NCI-H1930 (cell line): ENCODE measurements at regions not wholly inside any gene's neighbourhood (a gene's known extent, or its start where the extent isn't known, plus 50 kb on each side); places are given as distances from the start of the nearest gene placed in this dataset.

Source experiments
- DNase-seq, 2 experiments: peaks; one replicate each; lab custom pipeline; 2025; lab: John Stamatoyannopoulos, UW

DNA sequence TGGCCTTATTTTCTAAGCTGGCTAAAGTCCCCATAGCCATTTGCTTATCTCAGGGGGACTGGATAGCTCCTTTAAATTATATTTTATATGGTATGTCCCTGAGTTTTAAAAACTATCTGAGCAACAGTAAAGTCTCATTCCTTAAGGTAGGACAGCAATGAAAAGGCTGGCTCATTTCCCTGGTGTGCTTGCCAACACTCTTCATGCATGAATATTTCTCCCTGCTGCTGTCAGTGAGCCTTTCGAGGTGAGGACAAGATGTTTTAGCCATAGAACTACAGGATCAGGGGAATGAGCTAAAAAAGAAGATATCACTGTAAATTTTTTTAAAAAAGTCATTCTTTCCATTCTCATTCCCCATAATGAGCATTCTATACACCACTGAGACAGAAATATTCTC lies 427.3 kb upstream of the FAM241A start:
- DNase-seq: no peak

DNA sequence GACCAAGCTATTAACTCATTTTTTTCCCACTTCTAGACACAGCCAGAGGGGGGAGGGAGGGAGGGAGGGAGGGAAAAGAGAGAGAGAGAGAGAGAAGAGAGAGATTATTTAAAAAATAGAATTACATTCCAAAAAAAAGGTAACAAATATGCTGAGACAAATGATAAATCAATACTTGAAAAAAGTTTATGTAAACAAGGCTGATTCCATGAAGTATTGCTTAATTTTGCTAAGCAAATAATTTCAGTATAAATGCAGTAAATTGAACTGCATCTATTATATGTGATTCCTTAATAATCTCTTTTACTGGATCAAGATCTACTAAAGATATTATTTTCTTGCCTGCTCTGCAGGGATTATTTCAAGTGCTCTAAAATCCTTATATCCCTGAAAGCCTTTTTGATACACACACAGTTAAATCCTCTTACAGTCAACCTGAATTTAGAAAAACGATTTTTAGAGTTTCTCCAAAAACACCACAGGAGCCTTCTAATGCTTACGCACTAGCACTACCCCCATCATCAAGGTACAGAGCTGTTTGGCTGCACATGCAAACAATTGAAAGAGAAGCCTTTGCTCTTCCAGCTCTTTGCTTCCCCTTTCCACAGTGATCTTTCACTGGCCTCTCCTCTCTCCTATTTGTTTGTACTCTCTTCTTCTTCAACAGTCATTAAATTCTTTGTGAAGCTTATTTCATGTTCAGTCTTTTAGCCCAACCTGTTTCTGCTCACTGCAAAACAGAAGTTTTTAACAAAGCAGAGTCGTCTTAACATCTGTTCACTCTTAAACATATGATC lies 426.3 kb upstream of the FAM241A start:
- DNase-seq: no peak

DNA sequence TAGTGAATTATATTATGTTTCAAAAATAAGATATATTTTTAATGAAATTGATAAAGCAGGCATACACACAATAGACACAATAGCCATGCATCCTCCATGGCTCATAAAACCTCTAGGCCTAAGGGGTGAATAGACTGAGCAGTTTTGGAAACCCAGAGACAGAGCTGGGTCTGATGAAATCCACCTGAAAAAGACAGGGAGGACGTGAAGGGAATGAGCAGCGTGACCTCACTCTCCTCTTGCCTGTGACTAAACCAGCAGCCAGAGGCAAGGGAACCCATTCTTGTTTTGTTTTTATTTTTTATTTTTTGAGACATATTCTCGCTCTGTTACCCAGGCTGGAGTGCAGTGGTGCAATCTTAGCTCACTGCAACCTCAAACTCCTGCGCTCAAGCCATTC lies 424.4 kb upstream of the FAM241A start:
- DNase-seq: no peak

DNA sequence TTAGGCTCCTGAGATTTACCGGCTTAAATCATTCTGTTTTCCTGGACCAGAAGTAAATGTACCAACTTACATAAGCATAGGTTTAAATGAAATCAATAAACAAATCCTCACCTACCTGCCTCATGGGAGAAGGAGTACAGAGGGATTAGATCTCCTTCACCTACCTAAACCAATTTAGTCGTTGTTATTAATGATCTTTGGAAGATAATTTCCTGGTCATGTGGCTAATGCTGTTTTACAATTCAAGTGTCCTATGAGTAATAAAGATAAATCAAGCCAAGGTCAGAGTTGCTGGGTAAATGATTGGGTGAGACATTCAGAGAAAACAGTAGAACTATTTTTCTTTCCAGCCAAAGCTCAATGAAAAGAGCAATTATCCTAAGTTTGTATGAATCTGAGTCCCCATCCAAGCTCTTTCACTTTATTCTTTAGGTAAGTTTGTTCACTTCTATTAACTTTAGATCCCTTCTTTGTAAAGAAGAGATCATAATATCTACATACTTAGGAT lies 423.0 kb upstream of the FAM241A start:
- no peak for DNase-seq

DNA sequence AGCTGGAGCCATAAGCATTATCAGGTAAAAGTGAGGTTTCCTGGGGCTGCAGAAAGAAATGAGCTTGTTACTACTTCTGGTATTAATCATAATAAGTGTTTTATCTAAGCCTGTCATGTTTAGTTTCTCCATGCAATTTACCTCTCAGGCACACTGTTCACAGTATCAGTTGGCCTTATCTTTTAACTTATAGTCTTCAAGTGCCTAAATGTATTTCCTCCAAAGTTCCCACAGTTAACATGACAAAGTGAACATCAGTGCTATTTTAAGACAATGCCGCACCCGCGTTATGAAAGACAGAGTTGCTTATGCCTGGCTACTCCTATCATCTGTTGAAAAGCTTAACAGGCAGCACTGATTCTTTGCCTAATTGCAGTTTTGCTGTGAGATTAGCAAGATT lies 408.7 kb upstream of the FAM241A start:
- DNase-seq: no peak

DNA sequence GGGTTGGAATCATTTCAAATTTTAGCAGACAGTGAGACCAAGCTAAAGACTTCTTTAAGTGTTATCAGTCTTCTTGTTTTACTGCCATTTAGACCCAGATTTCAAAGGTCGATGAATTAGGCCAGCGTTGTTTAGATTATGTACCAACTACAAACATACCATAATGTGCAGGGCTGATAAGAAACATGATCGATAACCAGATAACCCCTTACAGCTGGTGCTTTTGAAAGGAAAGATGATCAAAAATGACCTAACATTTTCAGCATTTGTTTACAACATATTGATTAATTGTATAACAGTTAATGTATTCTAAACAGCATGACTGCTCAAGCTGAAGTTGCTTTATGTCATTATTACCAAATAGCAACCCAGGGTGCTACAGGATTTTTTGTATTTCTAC lies 400.4 kb upstream of the FAM241A start:
- no peak for DNase-seq

DNA sequence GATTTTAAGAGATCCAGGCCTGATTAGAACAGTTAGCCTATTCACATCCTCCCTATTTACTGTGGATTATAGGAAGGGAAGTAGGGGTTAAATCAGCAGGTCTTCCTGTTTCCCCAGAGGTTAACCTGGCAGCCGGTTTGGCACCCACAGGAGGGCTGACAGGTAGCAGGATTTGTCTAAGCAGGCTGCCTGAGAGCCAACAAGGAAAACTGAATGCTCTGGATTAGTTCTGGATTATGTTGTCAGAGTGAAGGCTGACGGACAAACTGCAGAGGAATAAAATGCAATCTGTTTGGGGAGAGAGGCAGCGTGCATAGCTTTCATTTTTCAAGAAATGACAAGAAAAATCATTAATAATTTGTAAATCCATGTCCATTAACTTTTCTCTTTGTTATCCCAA lies 397.1 kb upstream of the FAM241A start:
- no peak for DNase-seq

DNA sequence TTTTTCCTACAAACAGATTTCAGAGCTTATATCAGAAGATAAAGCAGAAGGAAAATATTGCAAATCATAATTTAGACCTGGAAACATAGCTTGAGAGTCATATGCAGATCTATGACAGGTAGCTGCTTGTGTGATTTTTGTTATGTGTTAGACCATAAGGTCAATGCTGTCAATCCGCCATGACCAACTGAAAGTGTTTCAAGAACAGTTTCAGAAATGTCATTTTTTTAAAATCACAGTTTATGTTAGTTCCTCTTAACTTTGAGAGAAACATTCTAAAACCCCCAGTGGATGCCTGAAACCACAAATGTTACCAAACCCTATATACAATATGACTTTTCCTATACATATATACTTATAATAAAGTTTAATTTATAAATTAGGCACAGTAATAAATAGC lies 391.3 kb upstream of the FAM241A start:
- DNase-seq: no peak

DNA sequence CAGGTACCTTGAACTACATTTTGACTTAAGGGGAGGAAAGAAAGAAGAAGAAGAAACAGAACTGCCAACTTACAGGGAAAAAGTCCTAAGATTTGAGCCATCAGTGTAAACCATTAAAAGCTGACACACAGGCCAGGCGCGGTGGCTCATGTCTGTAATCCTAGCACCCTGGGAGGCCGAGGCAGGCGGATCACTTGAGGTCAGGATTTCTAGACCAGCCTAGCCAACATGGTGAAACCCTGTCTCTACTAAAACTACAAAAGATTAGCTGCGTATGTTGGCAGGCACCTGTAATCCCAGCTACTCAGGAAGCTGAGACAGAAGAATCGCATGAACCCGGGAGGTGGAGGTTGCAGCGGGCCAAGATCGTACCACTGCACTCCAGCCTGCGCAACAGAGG lies 389.7 kb upstream of the FAM241A start:
- no peak for DNase-seq

DNA sequence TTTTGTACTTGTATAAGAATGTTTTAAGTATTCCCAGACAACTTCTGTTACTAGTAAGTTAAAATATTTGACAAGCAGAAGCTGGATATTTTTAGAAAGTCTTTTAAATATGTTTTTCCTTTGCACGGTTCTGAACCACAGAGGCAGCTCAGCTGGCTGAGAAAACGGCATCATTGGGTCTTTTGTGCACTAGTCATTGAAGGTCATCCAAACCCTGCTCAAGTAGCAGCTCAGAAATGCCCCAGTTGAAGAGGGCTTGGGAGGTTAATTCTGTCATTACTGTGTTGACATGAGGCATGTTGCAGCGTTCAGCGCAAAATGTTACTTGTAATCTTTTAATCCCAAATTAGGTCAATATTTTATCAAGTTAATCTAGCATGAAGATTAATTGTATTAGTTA lies 383.7 kb upstream of the FAM241A start:
- no peak for DNase-seq

DNA sequence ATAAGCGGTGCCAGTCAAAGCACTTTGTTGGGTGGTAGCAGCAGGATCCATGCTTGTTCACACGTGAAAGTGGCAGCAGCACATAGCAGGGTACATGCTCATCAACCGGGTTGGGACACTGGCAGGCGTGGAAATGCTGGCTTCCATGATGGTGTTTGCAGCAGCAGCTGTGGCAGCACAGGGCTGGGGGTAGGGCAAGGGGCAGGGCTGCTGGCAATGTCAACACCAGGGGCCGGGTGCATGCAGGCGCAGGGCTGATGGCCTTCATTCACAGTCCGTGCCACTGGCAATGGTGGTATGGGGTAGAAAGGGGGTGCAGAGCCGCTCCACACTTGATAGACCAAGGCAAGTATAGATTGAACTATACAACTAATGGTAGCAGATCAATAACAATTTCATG lies 374.7 kb upstream of the FAM241A start:
- DNase-seq: no peak

DNA sequence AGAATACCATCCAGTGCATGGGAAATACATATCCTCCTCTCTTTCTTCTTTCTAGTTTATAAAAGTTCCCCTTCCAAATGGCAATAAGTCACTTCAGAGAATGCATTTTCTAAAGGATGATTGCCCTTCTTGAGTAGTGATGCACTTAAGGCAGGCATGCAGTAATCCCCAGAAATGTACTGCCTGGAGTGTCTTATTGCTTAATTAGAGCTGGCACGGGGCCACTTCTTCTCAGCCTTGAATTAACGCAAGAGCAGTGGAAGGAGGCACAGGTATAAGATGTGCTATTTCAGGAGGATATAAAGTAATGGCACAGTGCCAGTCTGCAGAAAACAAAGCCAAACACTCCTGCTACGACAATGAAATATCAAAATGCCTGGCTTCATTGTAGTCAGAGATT lies 371.4 kb upstream of the FAM241A start:
- DNase-seq: no peak

DNA sequence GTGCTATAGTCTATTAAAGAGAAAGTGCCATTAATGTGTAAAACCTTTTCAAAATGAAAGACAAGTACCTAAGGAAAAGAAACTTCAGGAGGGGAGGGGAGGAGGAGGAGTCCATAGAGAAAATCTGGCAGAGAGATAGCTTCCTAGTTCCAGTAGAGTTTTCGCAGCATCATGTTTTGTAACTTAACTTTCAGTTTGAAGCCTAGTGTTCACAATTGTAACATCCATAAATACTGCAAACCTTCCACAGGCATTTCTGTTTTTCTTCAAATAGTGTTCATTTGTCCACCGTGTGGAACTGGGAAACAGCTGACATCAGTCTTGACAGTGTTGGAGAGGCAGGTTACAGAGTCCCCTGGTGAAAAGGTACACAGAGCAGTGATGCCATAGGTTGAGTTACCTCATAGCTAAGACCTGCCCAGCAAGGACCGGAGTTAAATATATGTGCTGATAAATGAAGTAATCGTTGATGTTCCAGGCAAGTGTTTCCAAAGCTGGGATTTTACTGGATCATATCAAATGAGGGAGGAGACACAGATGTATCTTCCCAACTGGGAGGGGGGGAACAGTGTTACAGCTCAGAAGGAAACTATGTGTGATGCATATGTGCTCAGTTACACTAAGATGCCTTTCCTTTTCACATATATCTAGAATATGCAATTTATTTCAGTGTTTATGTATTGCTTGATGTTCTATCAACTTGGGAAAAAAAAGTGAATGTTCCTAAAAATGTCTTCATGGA lies 369.5 kb upstream of the FAM241A start:
- DNase-seq: no peak

DNA sequence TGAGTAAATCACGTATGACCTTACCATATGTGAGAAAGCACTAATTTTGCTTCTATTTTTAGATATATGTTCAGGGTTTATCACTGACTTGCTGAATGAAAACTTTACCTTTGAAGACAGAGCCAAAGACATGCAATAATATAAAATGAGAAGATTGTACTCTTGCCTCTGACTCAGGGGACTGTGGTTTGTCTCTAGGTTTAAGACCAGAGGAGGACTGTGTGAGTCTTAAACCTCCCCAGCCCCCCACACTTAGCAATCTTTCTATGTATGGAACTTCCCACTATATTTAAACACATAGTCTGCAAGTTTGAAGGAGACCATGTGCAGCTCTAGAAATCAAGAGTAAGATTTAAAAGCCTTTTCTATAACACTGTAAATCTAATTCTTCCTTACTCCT lies 368.7 kb upstream of the FAM241A start:
- no peak for DNase-seq

DNA sequence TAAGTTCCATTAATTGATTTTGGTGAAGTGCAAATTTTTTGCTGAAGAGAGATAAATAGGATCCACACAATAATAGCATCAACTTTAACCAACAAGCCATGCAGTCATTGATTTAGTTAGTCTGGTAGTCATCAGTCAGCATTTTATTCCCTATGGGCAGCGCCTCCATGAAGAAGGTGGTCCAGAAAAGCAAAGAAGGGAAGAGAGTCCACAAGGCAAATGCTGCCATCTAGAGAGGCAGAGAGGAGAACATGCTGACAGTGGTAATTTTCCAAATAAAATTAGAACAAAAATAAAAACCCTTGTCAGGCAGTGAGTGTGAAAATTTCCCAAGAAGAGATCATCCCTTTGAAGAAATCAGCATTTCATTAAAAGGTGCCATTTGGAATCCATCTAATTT lies 366.7 kb upstream of the FAM241A start:
- DNase-seq: no peak

DNA sequence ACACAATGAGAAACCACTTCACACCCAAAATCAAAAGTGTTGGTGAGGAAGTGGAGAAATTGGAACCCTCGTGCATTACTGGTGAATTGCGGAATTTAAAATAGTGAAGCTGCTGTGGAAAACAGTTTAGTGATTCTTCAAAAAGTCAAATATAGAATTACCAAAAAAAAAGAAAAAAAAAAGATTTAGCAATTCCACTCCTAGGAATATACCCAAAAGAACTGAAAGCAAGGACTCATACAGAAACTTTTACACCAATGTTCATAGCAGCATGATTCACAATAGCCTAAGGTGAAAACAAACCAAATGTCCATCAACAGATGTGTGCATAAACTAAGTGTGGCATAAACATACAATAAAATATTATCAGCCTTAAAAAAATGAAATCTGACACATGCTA lies 364.3 kb upstream of the FAM241A start:
- DNase-seq: no peak

DNA sequence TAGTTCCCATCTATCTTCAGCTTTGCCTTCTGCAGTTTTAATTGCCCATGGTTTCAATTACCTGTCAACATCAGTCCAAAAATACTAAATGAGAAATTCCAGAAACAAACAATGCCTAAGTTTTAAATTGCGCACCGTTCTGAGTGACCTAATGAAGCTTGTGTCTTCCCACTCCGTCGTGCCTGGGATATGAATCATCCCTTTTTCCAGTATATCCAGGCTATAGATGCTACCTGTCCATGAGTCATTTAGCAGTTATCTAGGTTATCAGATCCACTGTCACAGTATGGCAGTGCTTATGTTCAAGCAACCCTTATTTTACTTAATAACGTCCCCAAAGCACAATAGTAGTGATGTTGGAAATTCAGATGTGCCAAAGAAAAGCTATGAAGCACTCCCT lies 363.6 kb upstream of the FAM241A start:
- no peak for DNase-seq

DNA sequence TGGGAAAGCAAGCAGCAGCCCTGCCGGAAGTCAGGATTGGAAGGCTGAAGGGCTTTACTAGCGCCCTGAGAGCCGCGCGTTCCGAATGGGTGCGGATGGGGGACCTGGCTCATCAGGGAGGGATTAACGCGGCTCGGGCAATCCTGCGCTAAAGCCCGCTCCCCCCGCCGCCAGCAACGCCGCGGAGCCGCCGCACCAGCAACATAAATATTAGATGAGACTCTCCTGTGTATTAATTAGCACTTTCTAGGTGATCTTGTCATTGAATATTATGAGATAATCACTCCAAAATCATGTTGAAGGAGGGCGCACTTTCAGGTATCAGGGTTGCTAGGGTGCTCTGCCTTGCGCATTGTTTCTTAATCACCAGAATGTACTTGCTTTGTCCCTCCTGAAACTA lies 357.2 kb upstream of the FAM241A start:
- DNase-seq: no peak

DNA sequence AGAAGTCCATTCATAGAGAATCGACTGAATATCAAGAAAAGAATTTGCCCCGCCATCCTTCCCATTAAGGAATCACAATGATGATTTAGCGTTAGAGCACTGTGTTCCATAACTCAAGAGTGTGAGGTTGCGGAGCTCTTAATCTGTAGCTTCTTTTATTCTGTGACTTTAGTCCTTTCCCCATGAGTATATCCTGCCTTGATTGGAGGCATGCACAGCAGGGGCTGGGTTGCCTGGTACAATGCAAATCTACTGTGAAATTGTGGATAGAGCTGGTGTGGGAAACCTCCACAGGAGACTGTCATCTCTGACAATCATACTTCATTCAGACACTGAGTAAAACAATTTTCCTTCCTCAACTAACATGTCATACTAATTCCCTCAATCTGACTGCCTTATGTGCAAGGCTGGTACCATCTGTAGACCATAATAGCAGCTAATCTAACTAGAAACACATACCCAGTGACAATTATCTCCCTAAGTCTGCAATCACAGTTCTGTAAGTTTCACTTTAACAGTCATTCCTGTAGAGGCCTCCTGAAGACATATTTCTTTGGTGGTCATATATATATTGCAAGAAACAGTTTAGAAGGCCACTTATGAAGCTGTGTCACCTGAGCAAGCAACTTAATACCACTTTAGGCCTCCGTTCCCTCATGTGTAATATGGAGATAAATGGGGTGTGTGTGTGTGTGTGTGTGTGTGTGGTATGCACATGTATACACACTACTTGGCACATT lies 355.2 kb upstream of the FAM241A start:
- DNase-seq: no peak

DNA sequence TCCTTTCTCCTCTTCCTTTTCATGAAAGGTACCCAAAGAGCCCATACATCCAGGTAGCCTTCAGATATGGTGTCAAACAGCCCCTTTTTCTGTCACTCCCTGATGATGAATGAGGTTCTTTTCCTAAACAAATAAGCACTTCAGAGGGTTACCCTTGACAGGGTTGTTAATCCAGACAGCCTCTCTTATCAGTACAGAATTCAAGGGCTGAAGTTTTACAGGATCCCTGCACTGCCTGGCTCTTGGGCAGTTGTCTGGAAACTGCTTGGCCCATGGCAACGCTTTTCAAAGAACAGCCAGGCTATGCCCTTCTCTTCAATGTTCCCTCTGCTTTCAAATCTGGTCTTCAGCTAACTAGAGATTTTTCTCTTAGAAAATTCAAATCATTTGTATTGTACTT lies 352.6 kb upstream of the FAM241A start:
- DNase-seq: no peak

DNA sequence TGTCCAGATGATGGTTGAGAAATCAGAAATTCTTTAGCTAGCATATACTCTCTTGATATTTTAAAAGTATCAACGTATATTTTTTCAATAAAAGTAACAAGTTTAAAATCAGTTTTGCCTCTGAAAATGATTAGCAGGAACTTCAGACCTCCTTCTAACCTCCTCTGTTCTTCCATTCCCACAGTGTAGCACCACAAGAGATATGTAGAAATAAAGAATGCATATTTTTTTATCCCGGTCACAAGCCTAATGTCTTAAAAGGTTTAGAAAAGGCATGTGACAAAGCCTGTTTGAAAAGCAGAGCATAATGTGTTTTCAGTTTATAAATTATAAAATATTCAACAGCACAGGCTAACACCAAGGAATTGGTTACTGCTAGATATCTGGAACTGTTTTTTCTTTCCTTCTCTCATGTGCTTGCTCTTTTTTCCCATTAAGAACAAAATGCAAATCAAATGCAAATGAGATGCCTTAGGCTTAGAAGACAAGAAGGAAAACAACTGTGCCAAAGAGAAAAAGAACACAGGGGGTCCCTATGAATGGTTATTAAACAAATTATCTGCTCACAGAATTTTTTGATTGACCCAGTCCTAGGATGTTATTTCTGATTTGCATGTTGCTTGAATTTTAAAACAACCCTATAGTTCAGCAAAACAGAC lies 351.7 kb upstream of the FAM241A start:
- DNase-seq: no peak

DNA sequence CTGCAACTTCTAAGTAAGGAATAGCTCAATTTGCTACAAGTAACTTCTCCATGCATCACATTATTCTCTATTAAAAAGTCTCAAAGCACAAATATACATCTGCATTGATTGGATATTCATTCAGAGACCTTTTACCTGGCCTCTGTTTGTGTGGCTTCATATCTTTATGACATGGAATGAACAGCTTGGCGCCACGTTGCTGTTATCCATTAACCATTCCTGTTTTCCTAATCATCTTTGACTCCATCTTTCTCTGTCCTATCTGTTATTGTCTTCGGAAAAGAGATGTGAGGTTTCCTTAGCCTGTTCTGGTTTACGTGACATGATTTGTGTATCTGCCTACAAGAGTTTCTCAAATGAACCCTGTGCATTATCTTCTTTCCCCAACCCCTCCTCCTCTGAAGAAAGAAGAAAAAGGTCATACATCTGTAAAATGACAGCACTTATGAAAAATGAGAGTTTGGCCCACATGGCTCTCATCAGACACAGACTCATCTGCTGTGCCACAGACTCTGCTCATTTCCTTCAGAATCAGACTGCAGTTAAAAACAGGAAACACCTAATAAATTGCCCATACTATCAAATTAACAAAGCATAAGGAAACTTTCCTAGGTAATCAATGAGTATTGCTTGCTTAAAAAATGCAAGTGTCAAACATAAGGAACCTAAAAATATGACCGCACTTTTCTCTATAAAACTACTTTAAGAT lies 347.6 kb upstream of the FAM241A start:
- no peak for DNase-seq
